GM18511 (cell line): ENCODE measurements at regions not wholly inside any gene's neighbourhood (a gene's known extent, or its start where the extent isn't known, plus 50 kb on each side); places are given as distances from the start of the nearest gene placed in this dataset.
A peak's percentile ranks its signal among the peaks of the same experiment; 100 is the strongest.

ENCODE experiments used
- ATAC-seq: cut with Tn5 transposase; IDR thresholded peaks from one replicate; pipeline ENCODE4 v1.9.1; 2021; ENCODE audit warnings: mild to moderate bottlenecking, moderate library complexity; ENCODE audit not compliant: unreplicated experiment

- no peak for ATAC-seq
Observed at GRCh38 chr5:165201771-165202518, 1696.5 kb downstream of the MAT2B start.

DNA sequence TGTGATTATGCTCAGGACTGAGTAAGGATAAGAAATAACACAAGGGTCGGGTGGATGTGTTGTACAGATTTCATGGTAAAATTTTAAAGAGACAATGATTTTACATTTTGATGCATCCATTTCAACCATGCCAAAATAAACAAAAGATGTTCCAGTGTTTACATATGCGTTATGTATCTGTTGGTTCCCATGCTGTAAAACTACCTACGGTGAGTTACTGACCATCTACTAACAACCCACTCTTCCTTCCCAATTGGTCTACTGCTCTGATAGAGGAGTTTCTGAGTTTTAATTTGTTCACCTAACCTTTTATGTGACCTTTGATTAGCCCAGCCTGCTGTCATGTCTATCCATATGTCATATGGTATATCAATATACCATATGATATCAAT is 1697.1 kb downstream of the MAT2B start:
- ATAC-seq, result no peak

GRCh38 chr5:165209101-165209727 is 1703.8 kb downstream of the MAT2B start:
- peak; percentile 47 for ATAC-seq

DNA sequence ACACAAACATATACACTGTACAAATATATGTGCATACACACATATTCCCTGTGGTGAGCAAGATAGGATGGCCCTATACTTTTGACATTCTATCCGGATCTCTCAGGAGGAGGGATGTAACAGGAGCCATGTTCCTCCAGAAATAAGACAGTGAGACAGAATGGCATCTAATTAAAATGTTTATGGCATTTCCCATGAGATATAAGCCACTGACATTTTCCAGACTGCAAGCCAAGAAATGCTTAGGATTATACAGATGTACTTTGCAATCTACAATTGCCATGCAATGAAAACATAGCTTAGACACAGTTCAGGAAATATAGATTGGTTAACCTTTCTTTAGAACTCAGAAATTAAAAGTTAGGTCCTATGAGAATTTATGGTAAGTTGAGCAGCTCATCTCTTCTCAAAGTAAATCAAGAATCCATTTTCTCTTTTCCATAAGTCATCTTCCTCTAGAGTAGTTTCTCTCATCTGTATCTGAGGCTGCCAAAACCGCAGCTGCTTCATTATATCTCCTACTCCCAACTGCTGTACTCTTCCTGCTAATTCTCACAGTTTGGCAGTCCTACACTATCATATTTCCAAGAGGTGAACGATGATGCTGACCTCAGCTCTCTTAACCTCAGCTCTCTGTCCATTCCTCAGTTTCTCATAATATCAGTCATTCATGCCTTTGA is 1719.1 kb downstream of the MAT2B start:
- no peak for ATAC-seq

DNA sequence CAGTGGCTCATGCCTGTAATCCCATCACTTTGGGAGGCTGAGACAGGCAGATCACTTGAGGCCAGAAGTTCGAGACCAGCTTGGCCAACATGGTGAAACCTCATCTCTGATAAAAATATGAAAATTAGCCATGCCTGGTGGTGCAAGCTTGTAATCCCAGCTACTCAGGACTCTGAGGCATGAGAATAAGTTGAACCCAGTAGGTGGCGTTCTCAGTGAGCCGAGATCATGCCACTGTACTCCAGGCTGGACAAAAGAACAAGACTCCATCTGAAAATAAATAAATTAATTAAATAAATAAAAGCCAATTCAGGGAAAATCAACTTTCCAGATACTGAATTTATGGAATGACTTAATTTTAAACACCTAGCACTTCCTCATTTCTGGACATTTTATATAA is 1722.1 kb downstream of the MAT2B start:
- no peak for ATAC-seq

DNA sequence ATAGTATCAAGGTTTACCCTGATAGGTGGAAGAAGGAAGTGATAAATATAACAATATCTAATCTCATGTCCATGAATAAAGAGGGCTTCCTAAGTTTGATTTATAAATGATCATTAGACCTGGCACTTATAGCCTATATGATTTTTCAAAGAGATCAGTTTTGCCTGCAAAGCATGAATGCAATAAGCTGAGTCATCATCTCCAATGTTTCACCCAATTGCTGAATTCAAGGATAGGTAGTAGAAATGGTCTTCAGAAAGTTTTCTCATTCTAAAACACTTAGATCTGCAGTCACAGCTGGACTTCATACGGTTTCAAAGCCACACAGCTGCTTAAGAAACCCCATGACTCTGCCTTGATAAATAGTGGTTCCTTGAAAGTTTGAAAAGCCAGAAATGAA is 1722.8 kb downstream of the MAT2B start:
- no peak for ATAC-seq

DNA sequence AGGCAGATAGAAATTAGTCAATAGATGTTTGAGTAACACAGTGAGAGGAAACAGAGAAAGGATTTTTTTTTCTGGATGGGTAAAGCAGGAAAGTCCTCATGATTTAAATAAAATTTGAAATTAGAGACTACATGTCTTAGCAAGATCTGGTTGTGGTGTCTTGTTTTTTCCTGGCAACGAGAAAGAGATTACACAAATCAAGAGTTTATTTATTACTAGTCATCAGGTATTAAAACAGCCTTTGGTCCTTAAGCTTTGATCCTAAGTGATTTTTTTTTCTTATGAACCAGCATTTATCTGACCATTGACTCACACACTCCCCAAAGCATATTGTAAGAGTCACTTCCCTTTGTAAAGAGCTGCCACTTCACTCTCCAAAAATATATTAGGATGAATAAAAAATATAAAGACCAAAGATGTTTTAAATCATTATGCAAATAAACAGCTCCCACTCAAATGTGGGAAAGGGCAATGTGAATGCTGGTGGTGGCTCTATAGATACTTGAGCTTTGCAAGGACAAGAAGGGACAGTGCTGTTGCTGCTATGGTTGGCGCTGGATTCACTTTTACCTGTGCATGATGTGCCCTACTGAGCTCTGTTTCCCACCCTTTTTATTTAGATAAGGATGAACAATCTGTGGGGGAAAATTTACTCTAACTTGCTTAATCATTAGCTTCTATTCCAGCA is 1726.5 kb downstream of the MAT2B start:
- ATAC-seq, result no peak

DNA sequence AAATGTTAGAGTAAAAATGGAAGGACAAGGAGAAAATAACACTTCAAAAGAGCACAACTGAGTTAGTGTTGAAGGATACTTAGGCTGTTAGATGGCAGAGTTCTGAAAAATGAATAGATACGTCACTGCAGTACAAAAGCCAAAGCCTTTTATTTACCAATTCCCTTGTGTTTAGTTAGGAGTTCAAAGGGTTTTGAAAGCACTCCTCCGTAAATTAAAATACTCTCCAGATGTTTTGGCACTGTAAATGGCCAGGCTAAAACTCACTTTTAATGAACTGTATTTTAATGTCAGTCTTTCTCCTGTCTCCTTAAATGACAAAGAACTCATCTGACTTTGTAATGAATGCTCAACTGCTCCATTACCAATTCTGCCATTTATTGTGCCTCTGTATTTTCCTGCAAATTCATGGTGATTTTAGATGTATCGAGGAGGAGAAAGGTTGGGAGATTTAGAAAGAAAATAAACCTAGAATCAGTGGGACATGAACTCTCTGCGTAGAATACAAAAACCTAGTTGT is 1727.2 kb downstream of the MAT2B start:
- ATAC-seq, result no peak

GRCh38 chr5:165241811-165242210 is 1736.4 kb downstream of the MAT2B start:
- no peak for ATAC-seq

DNA sequence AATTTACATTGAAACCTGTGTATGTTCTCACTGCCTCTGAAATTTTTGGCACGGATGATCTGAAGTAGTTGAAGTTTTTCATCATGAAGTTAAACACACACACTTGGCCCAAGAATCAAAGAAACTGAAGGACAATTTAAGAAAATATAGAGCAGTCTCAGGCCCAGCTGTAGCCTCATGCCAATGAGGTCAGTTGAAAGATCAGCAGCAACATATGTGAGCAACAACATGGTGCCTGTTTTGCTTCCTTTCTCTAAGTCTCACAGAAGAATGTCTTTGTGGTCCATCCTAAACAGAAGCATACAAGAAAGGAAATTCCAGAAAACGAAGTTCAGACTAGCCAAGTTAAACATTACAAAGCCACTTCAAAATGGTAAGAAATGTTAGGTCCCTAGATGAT is 1737.2 kb downstream of the MAT2B start:
- ATAC-seq, result no peak

GRCh38 chr5:165244407-165244806 is 1739.0 kb downstream of the MAT2B start:
- no peak for ATAC-seq

DNA sequence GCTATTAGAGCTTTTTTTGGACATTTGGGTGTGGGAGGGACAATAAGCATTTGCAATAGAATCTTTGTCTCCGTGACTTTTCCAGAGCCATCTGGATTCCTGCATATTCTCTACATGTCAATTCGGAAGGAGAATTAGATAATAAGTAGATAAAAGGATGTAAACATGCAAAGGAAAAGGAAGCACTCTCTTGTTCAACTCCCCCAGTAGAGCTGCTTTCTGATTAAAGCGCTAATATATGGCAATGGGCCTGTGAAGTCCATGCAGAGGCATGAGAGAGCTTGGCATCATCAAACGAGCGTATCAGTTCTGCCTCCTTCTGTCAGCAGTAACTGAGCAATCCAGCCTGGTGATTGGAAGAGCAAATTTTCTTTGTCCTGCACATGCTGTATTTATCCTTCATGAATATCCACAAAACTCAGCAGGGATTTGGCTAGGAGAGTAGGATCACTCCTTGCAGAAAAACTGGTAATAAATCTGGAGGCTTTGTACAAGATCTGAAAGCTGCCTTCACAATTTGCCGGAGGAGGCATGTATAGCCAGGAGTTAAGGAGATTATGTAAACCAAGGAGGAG is 1752.9 kb downstream of the MAT2B start:
- ATAC-seq, result no peak

GRCh38 chr5:165260426-165260825 is 1755.0 kb downstream of the MAT2B start:
- no peak for ATAC-seq

DNA sequence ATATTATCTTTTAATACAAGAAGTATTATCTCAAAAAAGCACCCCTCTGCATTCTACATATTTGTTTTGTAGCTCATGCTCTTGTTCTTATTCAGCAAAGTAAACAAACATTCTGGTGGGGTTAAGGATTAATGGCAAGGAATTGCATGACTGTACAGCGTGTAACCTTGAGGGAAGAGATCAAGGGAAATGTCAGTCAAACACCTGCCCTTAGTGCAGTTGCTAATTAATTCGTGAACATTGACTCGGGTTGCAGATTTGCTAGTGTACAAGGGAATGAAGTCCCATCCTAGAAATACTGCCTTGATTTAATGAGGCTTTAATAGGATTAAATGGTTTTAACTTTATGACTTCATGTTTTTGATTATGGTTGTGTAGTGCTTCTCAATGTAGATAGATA is 1758.1 kb downstream of the MAT2B start:
- ATAC-seq, result no peak

DNA sequence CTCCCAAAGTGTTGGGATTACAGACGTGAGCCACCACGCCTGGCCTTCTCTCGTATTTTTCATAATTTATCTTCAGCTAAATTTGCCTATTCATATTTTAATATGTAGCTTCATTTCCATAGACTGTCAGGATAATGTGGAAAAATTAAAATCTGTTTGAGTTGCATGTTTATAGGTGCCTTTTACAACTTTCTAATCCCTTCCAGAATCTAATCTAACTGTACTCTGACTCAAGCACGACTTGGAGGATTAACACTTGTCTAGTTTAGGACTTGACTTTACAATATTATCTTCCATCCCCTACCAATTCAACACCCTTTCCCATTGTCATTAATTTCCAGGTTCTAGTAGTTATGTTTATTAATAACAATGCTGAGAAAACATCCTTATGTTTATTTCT is 1761.5 kb downstream of the MAT2B start:
- ATAC-seq, result no peak

GRCh38 chr5:165272436-165272835 is 1767.0 kb downstream of the MAT2B start:
- ATAC-seq, result no peak

- ATAC-seq, result no peak
Observed at GRCh38 chr5:165277661-165278060, 1772.2 kb downstream of the MAT2B start.

- no peak for ATAC-seq
Observed at GRCh38 chr5:165282491-165282890, 1777.1 kb downstream of the MAT2B start.

GRCh38 chr5:165286692-165287091 is 1781.3 kb downstream of the MAT2B start:
- no peak for ATAC-seq

- ATAC-seq, result no peak
Observed at GRCh38 chr5:165290535-165290934, 1785.1 kb downstream of the MAT2B start.
